Left cardiac atrium (tissue), 4 donors: ENCODE measurements at regions not wholly inside any gene's neighbourhood (a gene's known extent, or its start where the extent isn't known, plus 50 kb on each side); places are given as distances from the start of the nearest gene placed in this dataset.
"Not testable (repeated sequence)": the region's sequence is repeated elsewhere in the genome, so short reads cannot be mapped to it uniquely, and the experiment has no call there.

Experiments
- ATAC-seq, 2 donors: fragments of 200-7000 bp; cut with Tn5 transposase; one replicate each; pipeline ENCODE4 v1.9.1; 2020; ENCODE audit warnings: mild to moderate bottlenecking in 2 of 2, moderate library complexity in 2 of 2
- DNase-seq: peaks from one replicate; pipeline ENCODE4 v3.0.0-alpha.2; 2020
- intact Hi-C, 2 donors: fragments of 100-400 bp; cut with DNase I; formaldehyde crosslinking; loops; one replicate each; pipeline versions ENCODE4 v1.14.1 to v1.15.1; 2022 to 2023
- donor health status: DM: no; HTN: yes; CAD: no.
- donor health status: DM: no; HTN: yes; CAD: no; lungs with severe emphysema.
- donor health status: DM: yes; HTN: yes; CAD: no.
- donor health status: Dilated cardiomyopathy.

GRCh38 chr12:58681730-58682129 lies 238.6 kb downstream of the LRIG3 start:
- ATAC-seq (no peak), DNase-seq (no peak)
- intact Hi-C loops: no loop called here

GRCh38 chr12:58695263-58695662 lies 225.0 kb downstream of the LRIG3 start:
- intact Hi-C loops: no loop called here
- ATAC-seq (no peak), DNase-seq (no peak)

- ATAC-seq (no peak), DNase-seq (no peak)
- intact Hi-C loops: no loop called here
Observed at GRCh38 chr12:58701536-58701935, 218.8 kb downstream of the LRIG3 start.

GRCh38 chr12:58703866-58704265 lies 216.4 kb downstream of the LRIG3 start:
- ATAC-seq: no peak
- intact Hi-C loops: no loop called here
- DNase-seq: no peak

- DNase-seq, intact Hi-C loops, ATAC-seq: not testable (repeated sequence)
Observed at GRCh38 chr12:58704770-58705169, 215.5 kb downstream of the LRIG3 start.

- DNase-seq (no peak), ATAC-seq (no peak)
- intact Hi-C loops: no loop called here
Observed at GRCh38 chr12:58710901-58711300, 209.4 kb downstream of the LRIG3 start.

- intact Hi-C loops: no loop called here
- DNase-seq (no peak), ATAC-seq (no peak)
Observed at GRCh38 chr12:58711974-58712373, 208.3 kb downstream of the LRIG3 start.

GRCh38 chr12:58712976-58713375 lies 207.3 kb downstream of the LRIG3 start:
- no peak for ATAC-seq
- intact Hi-C loops: no loop called here
- DNase-seq: no peak

GRCh38 chr12:58719161-58719560 lies 201.1 kb downstream of the LRIG3 start:
- intact Hi-C loops: no loop called here
- ATAC-seq (no peak), DNase-seq (no peak)

GRCh38 chr12:58720421-58720820 lies 199.9 kb downstream of the LRIG3 start:
- no peak for DNase-seq
- no peak for ATAC-seq
- intact Hi-C loops: no loop called here

- ATAC-seq: no peak
- intact Hi-C loops: no loop called here
- no peak for DNase-seq
Observed at GRCh38 chr12:58725400-58726105, 194.8 kb downstream of the LRIG3 start.

GRCh38 chr12:58727521-58727920 lies 192.8 kb downstream of the LRIG3 start:
- DNase-seq: no peak
- intact Hi-C loops: no loop called here
- ATAC-seq: no peak

- DNase-seq (no peak), ATAC-seq (no peak)
Observed at GRCh38 chr12:58728397-58728796, 191.9 kb downstream of the LRIG3 start.

GRCh38 chr12:58731096-58731495 lies 189.2 kb downstream of the LRIG3 start:
- DNase-seq (no peak), ATAC-seq (no peak)
- intact Hi-C loops: no loop called here

More at GRCh38 chr12:58728397-58728796, 191.9 kb downstream of the LRIG3 start:
- intact Hi-C loops: no loop called here

- intact Hi-C loops: no loop called here
- DNase-seq (no peak), ATAC-seq (no peak)
Observed at GRCh38 chr12:58732894-58733293, 187.4 kb downstream of the LRIG3 start.

- no peak for ATAC-seq
- intact Hi-C loops: no loop called here
- no peak for DNase-seq
Observed at GRCh38 chr12:58741226-58741625, 179.1 kb downstream of the LRIG3 start.

- intact Hi-C loops: no loop called here
- no peak for DNase-seq
- no peak for ATAC-seq
Observed at GRCh38 chr12:58745348-58746125, 174.8 kb downstream of the LRIG3 start.

- ATAC-seq: no peak
- no peak for DNase-seq
- intact Hi-C loops: no loop called here
Observed at GRCh38 chr12:58747533-58747932, 172.8 kb downstream of the LRIG3 start.

- intact Hi-C loops: no loop called here
- ATAC-seq (peak in 1 of 2 donors; percentile 61), DNase-seq (no peak)
Observed at GRCh38 chr12:58750484-58750883, 169.8 kb downstream of the LRIG3 start.

- ATAC-seq: no peak
- DNase-seq: no peak
- intact Hi-C loops: no loop called here
Observed at GRCh38 chr12:58757422-58757821, 162.9 kb downstream of the LRIG3 start.

- ATAC-seq, intact Hi-C loops, DNase-seq: not testable (repeated sequence)
Observed at GRCh38 chr12:58759745-58760144, 160.6 kb downstream of the LRIG3 start.
